CD8-positive, alpha-beta memory T cell (primary cell): ENCODE measurements at regions not wholly inside any gene's neighbourhood (a gene's known extent, or its start where the extent isn't known, plus 50 kb on each side); places are given as distances from the start of the nearest gene placed in this dataset.

ENCODE experiments used
- CTCF ChIA-PET: fragments of 350-600 bp; sonication (Branson Sonifier 250); formaldehyde crosslinking; loops from one replicate; lab custom pipeline; 2021; ENCODE audit warnings: antibody characterized with exemption; lab: Charles Lee
- POLR2A ChIA-PET: fragments of 350-600 bp; sonication (Branson Sonifier 250); formaldehyde crosslinking; loops from one replicate; lab custom pipeline; 2021; ENCODE audit warnings: antibody characterized with exemption; lab: Charles Lee
- DNase-seq, 5 donors: peaks; one replicate each; pipeline versions ENCODE4 v3.0.0 to v3.0.0-alpha.2; 2020 to 2022; ENCODE audit warnings: mixed read lengths in 1 of 5
- H3K27ac ChIP-seq: one replicate; pipeline ENCODE4 v1.7.0; 2013; ENCODE audit warnings: low read depth, mild to moderate bottlenecking, low read length, moderate library complexity
- H3K27me3 ChIP-seq: 2 replicates; pipeline ENCODE4 v1.7.0; 2013; ENCODE audit warnings: low read length, mild to moderate bottlenecking; ENCODE audit not compliant: insufficient read depth, poor library complexity, severe bottlenecking
- H3K36me3 ChIP-seq: 2 replicates; pipeline ENCODE4 v1.7.0; 2013; ENCODE audit warnings: mild to moderate bottlenecking, low read length, moderate library complexity; ENCODE audit not compliant: insufficient read depth
- H3K4me1 ChIP-seq: 2 replicates; pipeline ENCODE4 v1.7.0; 2013; ENCODE audit warnings: mild to moderate bottlenecking, low read length, moderate library complexity; ENCODE audit not compliant: insufficient read depth
- H3K4me3 ChIP-seq: 2 replicates; pipeline ENCODE4 v1.7.0; 2013; ENCODE audit warnings: mild to moderate bottlenecking, low read length
- H3K9me3 ChIP-seq: 2 replicates; pipeline ENCODE4 v1.7.0; 2013; ENCODE audit warnings: mild to moderate bottlenecking, low read length
- H3K27ac Mint-ChIP-seq, 8 donors: one replicate each; pipeline ENCODE4 v1.8.0; 2020 to 2021; ENCODE audit warnings: mixed read lengths in 8 of 8, mild to moderate bottlenecking in 6 of 8, inconsistent platforms in 3 of 8, moderate library complexity in 3 of 8
- H3K27me3 Mint-ChIP-seq, 2 donors: one replicate each; pipeline ENCODE4 v1.8.0; 2020 to 2021; ENCODE audit warnings: mixed read lengths in 2 of 2, mild to moderate bottlenecking in 1 of 2, moderate library complexity in 1 of 2
- H3K36me3 Mint-ChIP-seq, 3 donors: one replicate each; pipeline ENCODE4 v1.8.0; 2020 to 2021; ENCODE audit warnings: mixed read lengths in 3 of 3, inconsistent platforms in 1 of 3, mild to moderate bottlenecking in 1 of 3
- H3K4me1 Mint-ChIP-seq, 3 donors: one replicate each; pipeline ENCODE4 v1.8.0; 2020 to 2021; ENCODE audit warnings: mixed read lengths in 3 of 3, inconsistent platforms in 1 of 3, mild to moderate bottlenecking in 1 of 3
- H3K4me3 Mint-ChIP-seq, 7 donors: one replicate each; pipeline ENCODE4 v1.8.0; 2020 to 2021; ENCODE audit warnings: mixed read lengths in 7 of 7, mild to moderate bottlenecking in 6 of 7, moderate library complexity in 4 of 7, inconsistent platforms in 2 of 7
- H3K9me3 Mint-ChIP-seq, 5 donors: one replicate each; pipeline ENCODE4 v1.8.0; 2020 to 2022; ENCODE audit warnings: mixed read lengths in 5 of 5, mild to moderate bottlenecking in 3 of 5, moderate library complexity in 2 of 5, inconsistent platforms in 1 of 5

DNA sequence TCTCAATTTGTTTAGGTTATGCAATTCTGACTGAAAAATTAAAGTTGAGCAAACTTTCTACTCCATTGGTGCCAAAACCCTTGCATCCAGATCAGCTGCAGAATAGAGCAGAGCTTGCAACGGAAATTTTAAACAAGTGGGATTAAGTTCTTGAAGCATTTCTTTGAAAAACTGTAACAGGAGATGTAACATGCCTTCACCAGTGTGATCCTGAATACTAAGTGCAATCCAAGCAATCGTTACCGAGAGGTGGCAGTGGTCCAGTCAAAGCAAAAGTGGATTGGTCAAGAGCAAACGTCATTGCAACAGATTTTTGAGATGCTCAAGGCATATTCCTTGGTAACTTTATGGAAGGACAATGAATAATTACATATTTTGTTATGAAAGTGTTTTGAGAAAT lies 841.1 kb upstream of the SLITRK5 start:
- H3K27ac Mint-ChIP-seq, result no peak overlapping the region
- H3K9me3 ChIP-seq, result no peaks in the 10 kb centered on the region
- H3K4me3 ChIP-seq, result no peak overlapping the region
- peaks cover 0 to 5% (median 0%) of the 10 kb centered on the region in 3 donors for H3K4me1 Mint-ChIP-seq
- no peak overlapping the region for H3K27ac ChIP-seq
- no peak overlapping the region for H3K4me3 Mint-ChIP-seq
- H3K36me3 Mint-ChIP-seq, result peaks cover 0 to 7% (median 4%) of the 10 kb centered on the region in 3 donors
- H3K9me3 Mint-ChIP-seq, result peaks cover 8 to 23% (median 18%) of the 10 kb centered on the region in 5 donors
- no peaks in the 10 kb centered on the region for H3K27me3 ChIP-seq
- no peaks in the 10 kb centered on the region for H3K27me3 Mint-ChIP-seq
- no peak for DNase-seq
- H3K36me3 ChIP-seq, result no peaks in the 10 kb centered on the region
- ChIA-PET CTCF (no interaction called here), POLR2A (no interaction called here)
- H3K4me1 ChIP-seq, result no peaks in the 10 kb centered on the region

DNA sequence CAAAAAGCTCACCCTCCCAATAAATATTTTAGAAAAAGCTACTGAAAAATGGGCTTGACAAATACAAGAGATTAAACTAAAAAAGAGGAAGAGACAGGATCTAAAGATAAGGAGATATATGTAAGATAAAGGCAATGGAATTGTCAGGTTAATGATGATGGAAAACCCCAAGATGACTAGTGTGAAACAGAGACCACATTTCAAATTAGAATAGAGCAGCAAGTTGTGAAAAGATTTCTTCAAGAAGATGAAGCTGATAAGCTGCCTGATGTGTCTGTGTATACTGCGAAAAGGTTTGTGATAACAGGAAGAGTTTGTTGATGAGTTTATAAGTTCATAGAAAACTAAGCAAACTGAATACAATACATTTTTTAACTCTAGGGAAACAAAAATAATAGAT lies 840.1 kb upstream of the SLITRK5 start:
- H3K36me3 ChIP-seq, result no peaks in the 10 kb centered on the region
- peaks cover 4 to 26% (median 22%) of the 10 kb centered on the region in 5 donors for H3K9me3 Mint-ChIP-seq
- CTCF ChIA-PET, result no interaction called here
- H3K4me3 ChIP-seq, result no peak overlapping the region
- H3K4me3 Mint-ChIP-seq, result no peak overlapping the region
- H3K27ac ChIP-seq, result no peak overlapping the region
- no peaks in the 10 kb centered on the region for H3K4me1 ChIP-seq
- POLR2A ChIA-PET, result no interaction called here
- H3K36me3 Mint-ChIP-seq, result peaks cover 0 to 14% (median 4%) of the 10 kb centered on the region in 3 donors
- peak overlapping the region in 2 of 8 donors; percentile 52 to 61 for H3K27ac Mint-ChIP-seq
- peaks cover 0 to 5% (median 0%) of the 10 kb centered on the region in 3 donors for H3K4me1 Mint-ChIP-seq
- H3K27me3 Mint-ChIP-seq, result no peaks in the 10 kb centered on the region
- H3K9me3 ChIP-seq, result no peaks in the 10 kb centered on the region
- no peak for DNase-seq
- no peaks in the 10 kb centered on the region for H3K27me3 ChIP-seq

DNA sequence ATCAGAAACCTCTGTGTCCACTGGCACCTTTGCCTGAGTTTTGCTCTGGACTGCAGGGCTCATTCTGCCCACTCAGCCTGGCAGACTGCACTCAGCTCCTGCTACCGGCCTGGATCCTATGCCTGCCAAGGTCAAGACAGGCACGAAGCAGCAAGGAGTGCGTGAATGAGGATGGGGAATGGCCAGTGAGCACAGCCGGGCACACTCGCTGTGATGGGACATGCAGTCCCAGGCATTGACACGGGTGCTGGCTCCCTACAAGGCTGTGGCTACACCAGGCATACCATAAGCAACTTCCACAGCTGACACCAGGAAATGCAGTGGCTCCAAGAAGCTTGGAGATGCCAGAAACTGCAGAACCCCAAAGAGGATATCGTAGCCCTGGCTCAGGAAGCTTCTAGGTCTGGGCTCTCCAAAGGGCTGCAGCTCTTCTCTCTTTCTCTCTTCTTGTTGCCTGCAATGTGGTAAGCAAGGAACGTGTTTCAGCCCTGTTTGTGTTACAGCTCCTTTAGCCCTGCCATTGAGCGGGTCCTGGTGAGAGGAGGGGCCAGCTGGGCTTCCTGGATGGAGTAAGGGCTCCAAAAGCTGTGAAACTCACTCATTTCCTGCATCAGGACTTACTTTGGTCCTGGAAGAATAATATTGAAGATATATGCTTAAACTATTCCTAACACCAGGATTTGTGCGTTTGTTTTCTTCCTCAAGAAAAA lies 832.6 kb upstream of the SLITRK5 start:
- Mint-ChIP-seq H3K9me3 (peaks cover 6 to 35% (median 28%) of the 10 kb centered on the region in 5 donors), H3K27me3 (no peaks in the 10 kb centered on the region), H3K4me1 (no peaks in the 10 kb centered on the region), H3K4me3 (no peak overlapping the region), H3K36me3 (peaks cover 0 to 7% (median 0%) of the 10 kb centered on the region in 3 donors), H3K27ac (no peak overlapping the region)
- POLR2A ChIA-PET, result no interaction called here
- DNase-seq, result no peak
- no peak overlapping the region for H3K27ac ChIP-seq
- H3K9me3 ChIP-seq, result no peaks in the 10 kb centered on the region
- CTCF ChIA-PET, result no interaction called here
- H3K4me3 ChIP-seq, result no peak overlapping the region
- no peaks in the 10 kb centered on the region for H3K36me3 ChIP-seq
- no peaks in the 10 kb centered on the region for H3K27me3 ChIP-seq
- H3K4me1 ChIP-seq, result no peaks in the 10 kb centered on the region

DNA sequence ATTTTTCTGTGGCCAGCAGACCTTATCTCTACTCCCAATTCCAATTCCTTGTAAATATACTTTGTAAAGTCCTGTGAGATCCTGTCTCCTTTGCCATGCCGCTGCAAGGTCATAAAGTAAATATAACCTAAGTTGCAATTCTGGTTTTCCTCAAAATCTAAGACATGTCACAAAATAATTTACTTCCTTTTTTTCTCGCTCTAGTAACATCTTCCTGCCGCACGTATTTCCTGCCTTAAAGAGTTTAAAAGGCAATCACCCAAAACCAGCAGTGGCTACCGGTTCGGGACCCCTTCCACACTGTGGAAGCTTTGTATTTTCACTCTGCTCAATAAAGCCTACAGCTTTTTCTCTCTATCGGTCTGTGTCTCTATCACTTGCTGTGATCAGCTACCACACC lies 832.0 kb upstream of the SLITRK5 start:
- Histone ChIP-seq H3K36me3 (no peaks in the 10 kb centered on the region), H3K27ac (no peak overlapping the region), H3K4me3 (no peak overlapping the region), H3K4me1 (no peaks in the 10 kb centered on the region), H3K9me3 (no peaks in the 10 kb centered on the region), H3K27me3 (no peaks in the 10 kb centered on the region)
- no peak overlapping the region for H3K27ac Mint-ChIP-seq
- no peak for DNase-seq
- no peaks in the 10 kb centered on the region for H3K4me1 Mint-ChIP-seq
- ChIA-PET POLR2A (no interaction called here), CTCF (no interaction called here)
- no peak overlapping the region for H3K4me3 Mint-ChIP-seq
- H3K9me3 Mint-ChIP-seq, result peaks cover 6 to 32% (median 28%) of the 10 kb centered on the region in 5 donors
- H3K36me3 Mint-ChIP-seq, result peaks cover 0 to 7% (median 0%) of the 10 kb centered on the region in 3 donors
- H3K27me3 Mint-ChIP-seq, result no peaks in the 10 kb centered on the region

DNA sequence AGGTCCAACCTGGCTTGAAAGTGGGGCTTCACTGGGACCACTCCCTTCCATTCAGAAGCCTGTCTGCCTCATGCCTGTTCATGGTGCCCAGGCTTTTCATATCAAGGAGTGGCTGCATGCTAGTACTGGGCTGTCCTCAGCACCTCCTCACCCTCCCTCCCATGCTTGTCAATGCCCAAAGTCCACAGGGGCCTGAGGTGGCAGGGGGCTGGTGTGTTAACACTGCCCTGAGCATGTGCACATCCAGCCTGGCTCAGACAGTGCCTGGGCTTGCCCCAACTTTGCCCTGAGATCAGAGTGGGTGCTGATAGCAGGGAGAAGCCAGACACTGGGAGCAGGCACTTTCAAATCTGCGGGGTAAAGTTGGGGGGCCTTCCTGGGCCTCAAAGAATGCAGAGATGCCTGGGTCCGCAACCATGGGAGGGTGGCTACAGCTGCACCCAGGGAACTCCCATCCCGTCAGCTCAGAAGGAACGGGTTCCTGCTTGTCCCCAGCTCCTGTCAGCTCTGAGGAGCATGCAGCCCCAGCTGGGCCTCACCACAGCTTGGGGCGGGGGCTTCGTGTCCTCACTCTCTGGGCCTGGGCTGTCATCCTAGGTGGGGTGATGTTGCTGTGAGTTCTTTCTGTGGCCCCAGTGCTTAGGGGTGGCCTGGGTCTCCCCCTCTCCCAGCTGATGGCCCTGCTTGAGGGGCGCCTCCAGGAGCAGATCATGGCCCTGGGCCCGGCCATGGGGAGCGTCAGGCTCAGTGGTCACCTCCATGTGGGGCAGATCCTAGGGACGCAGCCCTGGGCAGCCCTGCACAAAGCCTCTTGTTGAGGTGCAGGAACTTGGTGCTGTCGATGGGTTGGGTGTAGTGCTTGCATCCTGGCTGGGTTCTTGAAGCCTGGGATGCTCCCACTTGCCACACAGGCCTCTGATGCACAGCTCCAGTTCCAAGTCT lies 830.6 kb upstream of the SLITRK5 start:
- H3K27ac ChIP-seq, result no peak overlapping the region
- H3K4me1 ChIP-seq, result no peaks in the 10 kb centered on the region
- POLR2A ChIA-PET, result no interaction called here
- H3K9me3 ChIP-seq, result no peaks in the 10 kb centered on the region
- CTCF ChIA-PET, result no interaction called here
- Mint-ChIP-seq H3K27ac (no peak overlapping the region), H3K9me3 (peaks cover 6 to 28% (median 26%) of the 10 kb centered on the region in 5 donors), H3K4me3 (no peak overlapping the region), H3K27me3 (no peaks in the 10 kb centered on the region), H3K4me1 (no peaks in the 10 kb centered on the region), H3K36me3 (peaks cover 0 to 2% (median 1%) of the 10 kb centered on the region in 3 donors)
- DNase-seq, result no peak
- no peaks in the 10 kb centered on the region for H3K27me3 ChIP-seq
- H3K4me3 ChIP-seq, result no peak overlapping the region
- H3K36me3 ChIP-seq, result no peaks in the 10 kb centered on the region

DNA sequence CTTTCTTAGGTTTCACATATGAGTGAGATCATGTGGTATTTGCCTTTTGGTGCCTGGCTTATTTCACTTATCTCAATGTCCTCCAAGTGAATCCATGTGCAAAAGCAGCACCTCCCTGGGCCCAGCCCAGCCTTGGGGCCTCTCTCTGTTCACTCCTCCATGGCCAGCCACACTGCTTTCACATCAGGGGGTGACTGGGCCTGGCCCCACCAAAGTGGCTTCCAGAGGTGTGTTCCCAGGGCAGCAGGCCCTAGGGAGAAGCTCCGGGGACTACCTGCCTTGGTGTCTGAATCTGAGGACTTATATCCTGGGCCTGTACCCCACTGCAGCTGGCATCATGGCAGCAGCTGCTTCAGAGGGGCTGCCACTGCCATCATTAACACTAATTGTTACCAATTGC lies 829.9 kb upstream of the SLITRK5 start:
- H3K27ac Mint-ChIP-seq, result no peak overlapping the region

DNA sequence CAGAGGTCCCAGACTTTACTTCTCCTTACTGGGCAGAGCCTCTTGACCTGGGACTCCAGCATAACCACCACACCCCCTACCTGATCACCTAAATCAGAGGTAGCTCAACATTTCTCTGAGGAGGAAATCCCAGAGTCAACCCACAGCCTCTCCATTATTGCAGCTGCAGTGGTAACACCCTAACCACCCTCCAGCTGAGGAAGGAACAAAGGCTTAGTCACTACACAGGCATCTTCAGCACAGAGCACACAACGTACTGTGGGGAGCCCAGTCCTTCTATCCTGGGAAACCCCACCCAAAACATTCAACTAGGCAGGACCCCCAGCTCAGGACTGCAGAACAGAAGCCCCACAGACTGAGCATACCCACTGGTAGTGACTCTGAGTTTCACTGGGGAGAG lies 824.7 kb upstream of the SLITRK5 start:
- H3K27ac Mint-ChIP-seq, result no peak overlapping the region
- no peaks in the 10 kb centered on the region for H3K4me1 Mint-ChIP-seq
- H3K4me3 Mint-ChIP-seq, result no peak overlapping the region
- Histone ChIP-seq H3K27me3 (no peaks in the 10 kb centered on the region), H3K9me3 (no peaks in the 10 kb centered on the region), H3K36me3 (no peaks in the 10 kb centered on the region), H3K27ac (no peak overlapping the region), H3K4me1 (no peaks in the 10 kb centered on the region), H3K4me3 (no peak overlapping the region)
- ChIA-PET POLR2A (no interaction called here), CTCF (no interaction called here)
- peaks cover 14 to 23% (median 21%) of the 10 kb centered on the region in 5 donors for H3K9me3 Mint-ChIP-seq
- no peak for DNase-seq
- no peaks in the 10 kb centered on the region for H3K27me3 Mint-ChIP-seq
- H3K36me3 Mint-ChIP-seq, result peaks cover 0 to 1% (median 0%) of the 10 kb centered on the region in 3 donors

More for the DNA sequence above, 829.9 kb upstream of the SLITRK5 start:
- H3K4me3 ChIP-seq, result no peak overlapping the region
- Mint-ChIP-seq H3K4me1 (no peaks in the 10 kb centered on the region), H3K27me3 (no peaks in the 10 kb centered on the region), H3K4me3 (no peak overlapping the region), H3K36me3 (peaks cover 0 to 1% (median 0%) of the 10 kb centered on the region in 3 donors), H3K9me3 (peaks cover 6 to 25% (median 21%) of the 10 kb centered on the region in 5 donors)
- no peaks in the 10 kb centered on the region for H3K36me3 ChIP-seq
- H3K9me3 ChIP-seq, result no peaks in the 10 kb centered on the region
- no peaks in the 10 kb centered on the region for H3K27me3 ChIP-seq
- POLR2A ChIA-PET, result no interaction called here
- no peak overlapping the region for H3K27ac ChIP-seq
- no peak for DNase-seq
- CTCF ChIA-PET, result no interaction called here
- no peaks in the 10 kb centered on the region for H3K4me1 ChIP-seq

DNA sequence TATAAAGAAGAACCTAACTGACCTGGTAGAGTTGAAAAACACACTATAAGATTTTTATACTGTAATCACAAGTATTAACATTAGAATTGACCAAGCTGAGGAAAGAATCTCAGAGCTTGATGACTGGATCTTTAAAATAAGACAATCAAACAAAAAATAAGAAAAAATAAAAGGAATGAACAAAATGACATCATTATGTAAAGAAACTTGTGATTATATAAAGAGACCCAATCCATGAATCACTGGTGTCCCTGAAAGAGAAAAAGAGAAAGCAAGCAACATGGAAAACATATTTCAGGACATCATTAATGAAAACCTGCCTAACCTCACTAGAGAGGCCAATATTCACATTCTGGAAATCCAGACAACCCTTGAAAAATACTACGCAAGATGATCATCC lies 822.5 kb upstream of the SLITRK5 start:
- H3K36me3 Mint-ChIP-seq, result peaks cover 0 to 1% (median 0%) of the 10 kb centered on the region in 3 donors
- ChIA-PET CTCF (no interaction called here), POLR2A (no interaction called here)
- Histone ChIP-seq H3K9me3 (no peaks in the 10 kb centered on the region), H3K36me3 (no peaks in the 10 kb centered on the region), H3K4me3 (no peak overlapping the region), H3K27ac (no peak overlapping the region), H3K27me3 (no peaks in the 10 kb centered on the region), H3K4me1 (no peaks in the 10 kb centered on the region)
- no peaks in the 10 kb centered on the region for H3K27me3 Mint-ChIP-seq
- H3K27ac Mint-ChIP-seq, result no peak overlapping the region
- H3K4me1 Mint-ChIP-seq, result no peaks in the 10 kb centered on the region
- no peak for DNase-seq
- H3K4me3 Mint-ChIP-seq, result no peak overlapping the region
- H3K9me3 Mint-ChIP-seq, result peaks cover 10 to 26% (median 21%) of the 10 kb centered on the region in 5 donors
